ENCODE measurements at regions not wholly inside any gene's neighbourhood (a gene's known extent, or its start where the extent isn't known, plus 50 kb on each side); places are given as distances from the start of the nearest gene placed in this dataset.

GRCh38 chr10:4673279-4674040 is 152.5 kb upstream of the AKR1E2 start:
- TF ChIP-seq SP1 (IDR thresholded peaks at IDR 0.05) (no peak), YY1 (IDR thresholded peaks at IDR 0.05) (no peak), CTCF (IDR thresholded peaks at IDR 0.05; ENCODE audit: low read depth, low read length, missing input control) (no peak), TAF1 (conservative IDR thresholded peaks at IDR 0.05) (no peak), FOXA1 (IDR thresholded peaks at IDR 0.05) (no peak), HNF4G (IDR thresholded peaks at IDR 0.05) (no peak), EGR1 (IDR thresholded peaks at IDR 0.05; ENCODE audit: low read depth in 2 of 2) (no peak), HNF4A (conservative IDR thresholded peaks at IDR 0.05) (no peak), RXRA (IDR thresholded peaks at IDR 0.05) (no peak), RAD21 (IDR thresholded peaks at IDR 0.05) (no peak), NR2F2 (IDR thresholded peaks at IDR 0.05) (no peak), GABPA (IDR thresholded peaks at IDR 0.05 in 1 of 2, conservative IDR thresholded peaks at IDR 0.05 in 1 of 2) (no peak), FOXA2 (IDR thresholded peaks at IDR 0.05) (no peak)
- 91% methylated on average over 7 of the region's 7 CpGs for WGBS

GRCh38 chr10:4672201-4672600 is 153.8 kb upstream of the AKR1E2 start:
- no peak overlapping the region for H3K9ac ChIP-seq (ENCODE audit: low read depth in 1 of 2, low read length in 2 of 2)
- 83% methylated on average over 1 of the region's 1 CpG for WGBS

More at GRCh38 chr10:4673279-4674040, 152.5 kb upstream of the AKR1E2 start:
- H3K9me3 ChIP-seq (ENCODE audit: control insufficient read depth in 4 of 4, low read length in 3 of 4), result no peaks in the 10 kb centered on the region
- no peak overlapping the region for H3K4me3 ChIP-seq (ENCODE audit: low read depth in 1 of 3, low read length in 3 of 3)
- no peak for DNase-seq (ENCODE audit: low spot score)
- peaks cover 0 to 10% (median 2%) of the 10 kb centered on the region in 4 donors for H3K4me1 ChIP-seq (ENCODE audit: control insufficient read depth in 4 of 4, insufficient read depth in 4 of 4, low read length in 3 of 4)
- H3K27ac ChIP-seq (ENCODE audit: low read depth in 1 of 2, low read length in 2 of 2), result no peak overlapping the region
- H3K36me3 ChIP-seq (ENCODE audit: control insufficient read depth in 4 of 4, insufficient read depth in 3 of 4, low read depth in 1 of 4, low read length in 3 of 4), result no peaks in the 10 kb centered on the region
- no peaks in the 10 kb centered on the region for H3K27me3 ChIP-seq (ENCODE audit: control insufficient read depth in 4 of 4, insufficient read depth in 4 of 4, low read length in 3 of 4)
- no peak overlapping the region for H3K9ac ChIP-seq (ENCODE audit: low read depth in 1 of 2, low read length in 2 of 2)

More at GRCh38 chr10:4672201-4672600, 153.8 kb upstream of the AKR1E2 start:
- no peak overlapping the region for H3K27ac ChIP-seq (ENCODE audit: low read depth in 1 of 2, low read length in 2 of 2)
- H3K9me3 ChIP-seq (ENCODE audit: control insufficient read depth in 4 of 4, low read length in 3 of 4), result no peaks in the 10 kb centered on the region
- H3K4me3 ChIP-seq (ENCODE audit: low read depth in 1 of 3, low read length in 3 of 3), result no peak overlapping the region
- no peak for DNase-seq (ENCODE audit: low spot score)
- H3K27me3 ChIP-seq (ENCODE audit: control insufficient read depth in 4 of 4, insufficient read depth in 4 of 4, low read length in 3 of 4), result no peaks in the 10 kb centered on the region
- H3K4me1 ChIP-seq (ENCODE audit: control insufficient read depth in 4 of 4, insufficient read depth in 4 of 4, low read length in 3 of 4), result no peaks in the 10 kb centered on the region
- TF ChIP-seq FOXA2 (IDR thresholded peaks at IDR 0.05), result no peak
- TF ChIP-seq HNF4G (IDR thresholded peaks at IDR 0.05), result no peak
- no peak for TF ChIP-seq ZBTB33 (IDR thresholded peaks at IDR 0.05)
- TF ChIP-seq JUND (IDR thresholded peaks at IDR 0.05), result no peak
- no peak for TF ChIP-seq MAX (IDR thresholded peaks at IDR 0.05)
- TF ChIP-seq HNF4A (conservative IDR thresholded peaks at IDR 0.05), result no peak
- no peak for TF ChIP-seq TAF1 (conservative IDR thresholded peaks at IDR 0.05)
- no peak for TF ChIP-seq EGR1 (IDR thresholded peaks at IDR 0.05; ENCODE audit: low read depth in 2 of 2)
- TF ChIP-seq ATF3 (IDR thresholded peaks at IDR 0.05), result no peak
- no peak for TF ChIP-seq SP1 (IDR thresholded peaks at IDR 0.05)
- no peak for TF ChIP-seq FOXA1 (IDR thresholded peaks at IDR 0.05)
- TF ChIP-seq GABPA (IDR thresholded peaks at IDR 0.05 in 1 of 2, conservative IDR thresholded peaks at IDR 0.05 in 1 of 2), result no peak
- no peak for TF ChIP-seq NR2F2 (IDR thresholded peaks at IDR 0.05)
- no peak for TF ChIP-seq CTCF (IDR thresholded peaks at IDR 0.05; ENCODE audit: low read depth, low read length, missing input control)
- no peak for TF ChIP-seq REST (IDR thresholded peaks at IDR 0.05)
- no peak for TF ChIP-seq YY1 (IDR thresholded peaks at IDR 0.05)
- no peak for TF ChIP-seq RXRA (IDR thresholded peaks at IDR 0.05)
- no peak for TF ChIP-seq RAD21 (IDR thresholded peaks at IDR 0.05)
- no peaks in the 10 kb centered on the region for H3K36me3 ChIP-seq (ENCODE audit: control insufficient read depth in 4 of 4, insufficient read depth in 3 of 4, low read depth in 1 of 4, low read length in 3 of 4)

Measured in liver (tissue), 8 donors.